GM23338 (cell line): ENCODE measurements at regions not wholly inside any gene's neighbourhood (a gene's known extent, or its start where the extent isn't known, plus 50 kb on each side); places are given as distances from the start of the nearest gene placed in this dataset.

ENCODE experiments used
- ATAC-seq: fragments of 200-7000 bp; cut with Tn5 transposase; 3 replicates; pipeline ENCODE4 v1.9.1; 2020
- DNase-seq: peaks from one replicate; pipeline ENCODE4 v3.0.0-alpha.2; 2015; ENCODE audit warnings: low spot score
- H2AFZ ChIP-seq: fragments of 200-600 bp; sonication (generic); 2 replicates; pipeline ENCODE4 v1.8.0; 2016; ENCODE audit warnings: antibody characterized with exemption, mild to moderate bottlenecking, moderate library complexity
- H3F3A ChIP-seq: fragments of 200-600 bp; sonication (generic); replicated peaks from 2 replicates; pipeline ENCODE4 v1.8.0; 2017; ENCODE audit warnings: antibody characterized with exemption, mixed run types, low read depth
- H3K27ac ChIP-seq: fragments of 200-600 bp; sonication (generic); 2 replicates; pipeline ENCODE4 v1.6.1; 2016; ENCODE audit warnings: low read depth
- H3K27me3 ChIP-seq: fragments of 200-600 bp; sonication (generic); 2 replicates; pipeline ENCODE4 v1.8.0; 2016; ENCODE audit warnings: mild to moderate bottlenecking, mixed run types, moderate library complexity; ENCODE audit not compliant: insufficient read depth
- H3K36me3 ChIP-seq: fragments of 200-600 bp; sonication (generic); 2 replicates; pipeline ENCODE4 v1.8.0; 2016; ENCODE audit warnings: mild to moderate bottlenecking; ENCODE audit not compliant: insufficient read depth
- H3K4me1 ChIP-seq: fragments of 200-600 bp; sonication (generic); 2 replicates; pipeline ENCODE4 v1.8.0; 2016; ENCODE audit warnings: mild to moderate bottlenecking, moderate library complexity; ENCODE audit not compliant: insufficient read depth
- H3K4me2 ChIP-seq: fragments of 200-600 bp; sonication (generic); 2 replicates; pipeline ENCODE4 v1.7.1; 2017; ENCODE audit warnings: mixed run types
- H3K4me3 ChIP-seq: fragments of 200-600 bp; sonication (generic); 2 replicates; pipeline ENCODE4 v1.6.1; 2016; ENCODE audit warnings: mixed run types
- H3K79me2 ChIP-seq: fragments of 200-600 bp; sonication (generic); replicated peaks from 2 replicates; pipeline ENCODE4 v1.8.0; 2017; ENCODE audit warnings: mild to moderate bottlenecking; ENCODE audit not compliant: insufficient read depth
- H3K9me2 ChIP-seq: fragments of 200-600 bp; sonication (generic); 2 replicates; pipeline ENCODE4 v1.8.0; 2017; ENCODE audit not compliant: insufficient read depth
- H4K20me1 ChIP-seq: fragments of 200-600 bp; sonication (generic); replicated peaks from 2 replicates; pipeline ENCODE4 v1.8.0; 2017; ENCODE audit warnings: mild to moderate bottlenecking; ENCODE audit not compliant: insufficient read depth
- H3K27ac Mint-ChIP-seq: 2 replicates; pipeline ENCODE4 v1.8.0; 2020; ENCODE audit warnings: inconsistent platforms, mild to moderate bottlenecking, moderate library complexity, mixed read lengths
- H3K27me3 Mint-ChIP-seq: 3 replicates; pipeline ENCODE4 v1.8.0; 2022; ENCODE audit warnings: low read depth, mild to moderate bottlenecking, moderate library complexity, mixed read lengths, inconsistent platforms; ENCODE audit not compliant: insufficient read depth, poor library complexity
- H3K36me3 Mint-ChIP-seq: 3 replicates; pipeline ENCODE4 v1.8.0; 2021; ENCODE audit warnings: low read depth, mild to moderate bottlenecking, inconsistent platforms, moderate library complexity, mixed read lengths
- H3K4me1 Mint-ChIP-seq: 3 replicates; pipeline ENCODE4 v1.8.0; 2020; ENCODE audit warnings: mild to moderate bottlenecking, inconsistent platforms, mixed read lengths
- H3K4me3 Mint-ChIP-seq: 3 replicates; pipeline ENCODE4 v1.8.0; 2021; ENCODE audit warnings: moderate library complexity, mild to moderate bottlenecking, inconsistent platforms, mixed read lengths
- H3K9me3 Mint-ChIP-seq: 3 replicates; pipeline ENCODE4 v1.8.0; 2020; ENCODE audit warnings: moderate library complexity, mild to moderate bottlenecking, inconsistent platforms, mixed read lengths
- CREB1 ChIP-seq: fragments of 250-450 bp; sonication (Bioruptor Pico); IDR thresholded peaks from 2 replicates; pipeline ENCODE4 v1.5.0; 2020; ENCODE audit warnings: low read depth, mild to moderate bottlenecking, moderate library complexity
- ETS1 ChIP-seq: IDR thresholded peaks from 2 replicates; pipeline ENCODE4 v1.6.1; 2016; ENCODE audit warnings: antibody characterized with exemption
- EZH2 ChIP-seq: fragments of 200-600 bp; sonication (generic); IDR thresholded peaks from one replicate; pipeline ENCODE4 v1.8.0; 2017; ENCODE audit warnings: antibody characterized with exemption, mild to moderate bottlenecking, low read depth; ENCODE audit not compliant: unreplicated experiment
- EZH2phosphoT487 ChIP-seq: fragments of 200-600 bp; sonication (generic); IDR thresholded peaks from one replicate; pipeline ENCODE4 v1.8.1; 2018; ENCODE audit warnings: antibody characterized with exemption; ENCODE audit not compliant: unreplicated experiment
- JUNB ChIP-seq: IDR thresholded peaks from one replicate; pipeline ENCODE4 v1.6.1; 2016; ENCODE audit warnings: antibody characterized with exemption; ENCODE audit not compliant: unreplicated experiment
- NANOG ChIP-seq: IDR thresholded peaks from 2 replicates; pipeline ENCODE4 v1.6.1; 2016; ENCODE audit warnings: antibody characterized with exemption, borderline replicate concordance
- POLR2AphosphoS5 ChIP-seq: IDR thresholded peaks from 2 replicates; pipeline ENCODE4 v1.6.1; 2016; ENCODE audit warnings: antibody characterized with exemption, low read depth
- STAT1 ChIP-seq: IDR thresholded peaks from one replicate; pipeline ENCODE4 v1.6.1; 2016; ENCODE audit warnings: antibody characterized with exemption; ENCODE audit not compliant: unreplicated experiment
- ZNF114 ChIP-seq: fragments of 250-450 bp; sonication (Bioruptor Pico); IDR thresholded peaks from 2 replicates; pipeline ENCODE4 v1.5.0; 2020; ENCODE audit warnings: mild to moderate bottlenecking, moderate library complexity
- ZNF331 ChIP-seq: fragments of 250-450 bp; sonication (Bioruptor Pico); IDR thresholded peaks from 2 replicates; pipeline ENCODE4 v1.5.0; 2020; ENCODE audit warnings: low read depth, mild to moderate bottlenecking, moderate library complexity
- TF ChIP-seq, protein P1 (sequence below): IDR thresholded peaks from one replicate; pipeline ENCODE4 v1.6.1; 2018; ENCODE audit warnings: antibody characterized with exemption; ENCODE audit not compliant: unreplicated experiment
- TF ChIP-seq, protein P2 (sequence below), 2 experiments: fragments of 200-600 bp in 1 of 2; sonication (generic) in 1 of 2; conservative IDR thresholded peaks; 2 replicates each; pipeline versions ENCODE4 v1.5.1 to v1.6.1; 2016 to 2017; ENCODE audit warnings: antibody characterized with exemption in 2 of 2, low read depth in 2 of 2, mild to moderate bottlenecking in 2 of 2, moderate library complexity in 1 of 2
- TF ChIP-seq, protein P3 (sequence below): fragments of 250-450 bp; sonication (Bioruptor Pico); IDR thresholded peaks from 2 replicates; pipeline ENCODE4 v1.5.0; 2020; ENCODE audit warnings: mild to moderate bottlenecking, moderate library complexity

DNA sequence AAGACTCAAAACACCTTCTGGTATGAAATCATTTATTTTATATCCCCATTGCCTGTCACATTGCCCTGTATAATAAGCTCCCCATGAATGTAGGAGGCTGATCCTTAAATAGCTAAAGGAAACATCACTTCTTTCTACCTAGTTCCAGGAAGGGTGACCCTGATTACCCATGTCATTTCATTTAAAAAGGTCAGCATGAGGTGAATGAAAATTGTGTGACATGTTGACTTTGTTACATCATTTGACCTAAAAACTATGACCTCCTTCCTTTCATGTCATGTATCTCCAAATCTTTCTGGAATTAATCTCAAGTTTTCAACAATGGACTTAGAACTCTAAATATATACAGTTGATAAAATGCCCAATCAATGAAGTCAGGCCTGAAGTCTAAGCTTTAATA is 161.5 kb downstream of the AHR start (continued):
- TF ChIP-seq, protein P1, sequence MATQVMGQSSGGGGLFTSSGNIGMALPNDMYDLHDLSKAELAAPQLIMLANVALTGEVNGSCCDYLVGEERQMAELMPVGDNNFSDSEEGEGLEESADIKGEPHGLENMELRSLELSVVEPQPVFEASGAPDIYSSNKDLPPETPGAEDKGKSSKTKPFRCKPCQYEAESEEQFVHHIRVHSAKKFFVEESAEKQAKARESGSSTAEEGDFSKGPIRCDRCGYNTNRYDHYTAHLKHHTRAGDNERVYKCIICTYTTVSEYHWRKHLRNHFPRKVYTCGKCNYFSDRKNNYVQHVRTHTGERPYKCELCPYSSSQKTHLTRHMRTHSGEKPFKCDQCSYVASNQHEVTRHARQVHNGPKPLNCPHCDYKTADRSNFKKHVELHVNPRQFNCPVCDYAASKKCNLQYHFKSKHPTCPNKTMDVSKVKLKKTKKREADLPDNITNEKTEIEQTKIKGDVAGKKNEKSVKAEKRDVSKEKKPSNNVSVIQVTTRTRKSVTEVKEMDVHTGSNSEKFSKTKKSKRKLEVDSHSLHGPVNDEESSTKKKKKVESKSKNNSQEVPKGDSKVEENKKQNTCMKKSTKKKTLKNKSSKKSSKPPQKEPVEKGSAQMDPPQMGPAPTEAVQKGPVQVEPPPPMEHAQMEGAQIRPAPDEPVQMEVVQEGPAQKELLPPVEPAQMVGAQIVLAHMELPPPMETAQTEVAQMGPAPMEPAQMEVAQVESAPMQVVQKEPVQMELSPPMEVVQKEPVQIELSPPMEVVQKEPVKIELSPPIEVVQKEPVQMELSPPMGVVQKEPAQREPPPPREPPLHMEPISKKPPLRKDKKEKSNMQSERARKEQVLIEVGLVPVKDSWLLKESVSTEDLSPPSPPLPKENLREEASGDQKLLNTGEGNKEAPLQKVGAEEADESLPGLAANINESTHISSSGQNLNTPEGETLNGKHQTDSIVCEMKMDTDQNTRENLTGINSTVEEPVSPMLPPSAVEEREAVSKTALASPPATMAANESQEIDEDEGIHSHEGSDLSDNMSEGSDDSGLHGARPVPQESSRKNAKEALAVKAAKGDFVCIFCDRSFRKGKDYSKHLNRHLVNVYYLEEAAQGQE = no peak
- no peak for TF ChIP-seq EZH2
- no peak for TF ChIP-seq JUNB
- no peak for TF ChIP-seq EZH2phosphoT487
- no peak for TF ChIP-seq ZNF114 (CRISPR knock-in tag)

DNA sequence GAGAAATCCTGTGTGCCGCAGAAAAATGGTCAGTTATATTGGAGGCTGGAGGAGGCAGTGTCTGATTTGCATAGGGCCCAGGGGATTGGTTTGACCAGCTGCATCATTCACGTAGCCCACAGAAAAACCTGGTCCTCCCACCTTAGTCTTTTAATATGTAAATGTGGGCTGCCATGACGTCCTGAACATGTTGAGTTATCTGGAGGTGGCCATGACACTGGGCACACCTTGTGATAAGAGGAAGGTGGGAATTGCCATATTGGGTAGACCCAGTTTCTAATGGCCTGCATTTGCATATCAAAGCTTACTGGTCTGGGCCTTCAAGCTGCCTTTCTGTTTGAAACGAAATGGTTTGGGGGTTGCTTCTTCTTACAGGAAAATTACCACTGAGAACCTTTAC is 162.2 kb downstream of the AHR start:
- peaks cover 21% of the 10 kb centered on the region; the same call in 1 of the 2 replicates for H3K9me2 ChIP-seq
- H2AFZ ChIP-seq = no peak overlapping the region
- ATAC-seq (no peak), DNase-seq (peak; percentile 20)
- peaks cover 9% of the 10 kb centered on the region for H3K4me1 ChIP-seq
- Mint-ChIP-seq H3K4me1 (peaks cover 24% of the 10 kb centered on the region), H3K27ac (no peak overlapping the region), H3K4me3 (no peak overlapping the region), H3K36me3 (peaks cover 25% of the 10 kb centered on the region), H3K27me3 (peaks cover 3% of the 10 kb centered on the region), H3K9me3 (peaks cover 32% of the 10 kb centered on the region)
- no peaks in the 10 kb centered on the region for H3K36me3 ChIP-seq
- H3K27me3 ChIP-seq = no peaks in the 10 kb centered on the region
- H3K4me3 ChIP-seq = no peak overlapping the region
- no peaks in the 10 kb centered on the region for H3K79me2 ChIP-seq
- H4K20me1 ChIP-seq = no peaks in the 10 kb centered on the region
- H3F3A ChIP-seq = no peaks in the 10 kb centered on the region
- H3K4me2 ChIP-seq = no peak overlapping the region
- no peak overlapping the region for H3K27ac ChIP-seq
- TF ChIP-seq NANOG (no peak), ZNF331 (CRISPR knock-in tag) (no peak), JUNB (no peak), ETS1 (no peak), ZNF114 (CRISPR knock-in tag) (no peak), STAT1 (no peak), POLR2AphosphoS5 (no peak), CREB1 (CRISPR knock-in tag) (no peak), EZH2phosphoT487 (no peak), EZH2 (no peak)
- TF ChIP-seq, protein P2, sequence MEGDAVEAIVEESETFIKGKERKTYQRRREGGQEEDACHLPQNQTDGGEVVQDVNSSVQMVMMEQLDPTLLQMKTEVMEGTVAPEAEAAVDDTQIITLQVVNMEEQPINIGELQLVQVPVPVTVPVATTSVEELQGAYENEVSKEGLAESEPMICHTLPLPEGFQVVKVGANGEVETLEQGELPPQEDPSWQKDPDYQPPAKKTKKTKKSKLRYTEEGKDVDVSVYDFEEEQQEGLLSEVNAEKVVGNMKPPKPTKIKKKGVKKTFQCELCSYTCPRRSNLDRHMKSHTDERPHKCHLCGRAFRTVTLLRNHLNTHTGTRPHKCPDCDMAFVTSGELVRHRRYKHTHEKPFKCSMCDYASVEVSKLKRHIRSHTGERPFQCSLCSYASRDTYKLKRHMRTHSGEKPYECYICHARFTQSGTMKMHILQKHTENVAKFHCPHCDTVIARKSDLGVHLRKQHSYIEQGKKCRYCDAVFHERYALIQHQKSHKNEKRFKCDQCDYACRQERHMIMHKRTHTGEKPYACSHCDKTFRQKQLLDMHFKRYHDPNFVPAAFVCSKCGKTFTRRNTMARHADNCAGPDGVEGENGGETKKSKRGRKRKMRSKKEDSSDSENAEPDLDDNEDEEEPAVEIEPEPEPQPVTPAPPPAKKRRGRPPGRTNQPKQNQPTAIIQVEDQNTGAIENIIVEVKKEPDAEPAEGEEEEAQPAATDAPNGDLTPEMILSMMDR (conservative IDR thresholded peaks at IDR 0.05; ENCODE audit: low read depth in 2 of 2) = no peak
- TF ChIP-seq, protein P3, sequence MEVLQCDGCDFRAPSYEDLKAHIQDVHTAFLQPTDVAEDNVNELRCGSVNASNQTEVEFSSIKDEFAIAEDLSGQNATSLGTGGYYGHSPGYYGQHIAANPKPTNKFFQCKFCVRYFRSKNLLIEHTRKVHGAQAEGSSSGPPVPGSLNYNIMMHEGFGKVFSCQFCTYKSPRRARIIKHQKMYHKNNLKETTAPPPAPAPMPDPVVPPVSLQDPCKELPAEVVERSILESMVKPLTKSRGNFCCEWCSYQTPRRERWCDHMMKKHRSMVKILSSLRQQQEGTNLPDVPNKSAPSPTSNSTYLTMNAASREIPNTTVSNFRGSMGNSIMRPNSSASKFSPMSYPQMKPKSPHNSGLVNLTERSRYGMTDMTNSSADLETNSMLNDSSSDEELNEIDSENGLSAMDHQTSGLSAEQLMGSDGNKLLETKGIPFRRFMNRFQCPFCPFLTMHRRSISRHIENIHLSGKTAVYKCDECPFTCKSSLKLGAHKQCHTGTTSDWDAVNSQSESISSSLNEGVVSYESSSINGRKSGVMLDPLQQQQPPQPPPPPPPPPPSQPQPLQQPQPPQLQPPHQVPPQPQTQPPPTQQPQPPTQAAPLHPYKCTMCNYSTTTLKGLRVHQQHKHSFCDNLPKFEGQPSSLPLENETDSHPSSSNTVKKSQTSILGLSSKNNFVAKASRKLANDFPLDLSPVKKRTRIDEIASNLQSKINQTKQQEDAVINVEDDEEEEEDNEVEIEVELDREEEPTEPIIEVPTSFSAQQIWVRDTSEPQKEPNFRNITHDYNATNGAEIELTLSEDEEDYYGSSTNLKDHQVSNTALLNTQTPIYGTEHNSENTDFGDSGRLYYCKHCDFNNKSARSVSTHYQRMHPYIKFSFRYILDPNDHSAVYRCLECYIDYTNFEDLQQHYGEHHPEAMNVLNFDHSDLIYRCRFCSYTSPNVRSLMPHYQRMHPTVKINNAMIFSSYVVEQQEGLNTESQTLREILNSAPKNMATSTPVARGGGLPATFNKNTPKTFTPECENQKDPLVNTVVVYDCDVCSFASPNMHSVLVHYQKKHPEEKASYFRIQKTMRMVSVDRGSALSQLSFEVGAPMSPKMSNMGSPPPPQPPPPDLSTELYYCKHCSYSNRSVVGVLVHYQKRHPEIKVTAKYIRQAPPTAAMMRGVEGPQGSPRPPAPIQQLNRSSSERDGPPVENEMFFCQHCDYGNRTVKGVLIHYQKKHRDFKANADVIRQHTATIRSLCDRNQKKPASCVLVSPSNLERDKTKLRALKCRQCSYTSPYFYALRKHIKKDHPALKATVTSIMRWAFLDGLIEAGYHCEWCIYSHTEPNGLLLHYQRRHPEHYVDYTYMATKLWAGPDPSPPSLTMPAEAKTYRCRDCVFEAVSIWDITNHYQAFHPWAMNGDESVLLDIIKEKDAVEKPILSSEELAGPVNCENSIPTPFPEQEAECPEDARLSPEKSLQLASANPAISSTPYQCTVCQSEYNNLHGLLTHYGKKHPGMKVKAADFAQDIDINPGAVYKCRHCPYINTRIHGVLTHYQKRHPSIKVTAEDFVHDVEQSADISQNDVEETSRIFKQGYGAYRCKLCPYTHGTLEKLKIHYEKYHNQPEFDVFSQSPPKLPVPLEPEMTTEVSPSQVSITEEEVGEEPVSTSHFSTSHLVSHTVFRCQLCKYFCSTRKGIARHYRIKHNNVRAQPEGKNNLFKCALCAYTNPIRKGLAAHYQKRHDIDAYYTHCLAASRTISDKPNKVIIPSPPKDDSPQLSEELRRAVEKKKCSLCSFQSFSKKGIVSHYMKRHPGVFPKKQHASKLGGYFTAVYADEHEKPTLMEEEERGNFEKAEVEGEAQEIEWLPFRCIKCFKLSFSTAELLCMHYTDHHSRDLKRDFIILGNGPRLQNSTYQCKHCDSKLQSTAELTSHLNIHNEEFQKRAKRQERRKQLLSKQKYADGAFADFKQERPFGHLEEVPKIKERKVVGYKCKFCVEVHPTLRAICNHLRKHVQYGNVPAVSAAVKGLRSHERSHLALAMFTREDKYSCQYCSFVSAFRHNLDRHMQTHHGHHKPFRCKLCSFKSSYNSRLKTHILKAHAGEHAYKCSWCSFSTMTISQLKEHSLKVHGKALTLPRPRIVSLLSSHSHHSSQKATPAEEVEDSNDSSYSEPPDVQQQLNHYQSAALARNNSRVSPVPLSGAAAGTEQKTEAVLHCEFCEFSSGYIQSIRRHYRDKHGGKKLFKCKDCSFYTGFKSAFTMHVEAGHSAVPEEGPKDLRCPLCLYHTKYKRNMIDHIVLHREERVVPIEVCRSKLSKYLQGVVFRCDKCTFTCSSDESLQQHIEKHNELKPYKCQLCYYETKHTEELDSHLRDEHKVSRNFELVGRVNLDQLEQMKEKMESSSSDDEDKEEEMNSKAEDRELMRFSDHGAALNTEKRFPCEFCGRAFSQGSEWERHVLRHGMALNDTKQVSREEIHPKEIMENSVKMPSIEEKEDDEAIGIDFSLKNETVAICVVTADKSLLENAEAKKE (CRISPR knock-in tag) = no peak
